ENCODE measurements at regions not wholly inside any gene's neighbourhood (a gene's known extent, or its start where the extent isn't known, plus 50 kb on each side); places are given as distances from the start of the nearest gene placed in this dataset.

GRCh38 chr20:57809661-57810172 lies 99.9 kb upstream of the PMEPA1 start:
- H3K9me3 ChIP-seq, result no peaks in the 10 kb centered on the region
- peaks cover 0 to 35% (median 14%) of the 10 kb centered on the region in 4 donors for H3K4me1 ChIP-seq
- DNase-seq (ENCODE audit: extremely low spot score), result no peak
- no peak overlapping the region for H3K27ac ChIP-seq (replicated peaks in 1 of 4)
- H3K36me3 ChIP-seq, result no peaks in the 10 kb centered on the region
- no peak for TF ChIP-seq EP300 (IDR thresholded peaks at IDR 0.05)
- TF ChIP-seq POLR2AphosphoS5 (IDR thresholded peaks at IDR 0.05), result no peak
- no peak for TF ChIP-seq POLR2A (IDR thresholded peaks at IDR 0.05; ENCODE audit: low read depth)
- no peak for TF ChIP-seq CTCF (IDR thresholded peaks at IDR 0.05)
- intact Hi-C loops (cut with DNase I), result no loop called here
- 73% methylated on average over 12 of the region's 14 CpGs for WGBS
- H3K27me3 ChIP-seq, result no peaks in the 10 kb centered on the region
- H3K4me3 ChIP-seq, result no peak overlapping the region

GRCh38 chr20:57809149-57809548 lies 99.3 kb upstream of the PMEPA1 start:
- Histone ChIP-seq H3K36me3 (no peaks in the 10 kb centered on the region), H3K9me3 (no peaks in the 10 kb centered on the region), H3K4me1 (peaks cover 0 to 35% (median 14%) of the 10 kb centered on the region in 4 donors), H3K27me3 (no peaks in the 10 kb centered on the region), H3K4me3 (no peak overlapping the region), H3K27ac (replicated peaks in 1 of 4) (no peak overlapping the region)
- intact Hi-C loops (cut with DNase I), result no loop called here
- TF ChIP-seq POLR2AphosphoS5 (IDR thresholded peaks at IDR 0.05) (no peak), CTCF (IDR thresholded peaks at IDR 0.05) (no peak), POLR2A (IDR thresholded peaks at IDR 0.05; ENCODE audit: low read depth) (no peak), EP300 (IDR thresholded peaks at IDR 0.05) (no peak)
- WGBS, result 96% methylated on average over 5 of the region's 5 CpGs
- no peak for DNase-seq (ENCODE audit: extremely low spot score)

GRCh38 chr20:57808264-57809070 lies 98.7 kb upstream of the PMEPA1 start:
- DNase-seq (ENCODE audit: extremely low spot score), result no peak
- Histone ChIP-seq H3K4me1 (peaks cover 0 to 35% (median 14%) of the 10 kb centered on the region in 4 donors), H3K27me3 (no peaks in the 10 kb centered on the region), H3K4me3 (no peak overlapping the region), H3K9me3 (no peaks in the 10 kb centered on the region), H3K36me3 (no peaks in the 10 kb centered on the region), H3K27ac (replicated peaks in 1 of 4) (no peak overlapping the region)
- TF ChIP-seq EP300 (IDR thresholded peaks at IDR 0.05) (no peak), POLR2A (IDR thresholded peaks at IDR 0.05; ENCODE audit: low read depth) (no peak), CTCF (IDR thresholded peaks at IDR 0.05) (no peak), POLR2AphosphoS5 (IDR thresholded peaks at IDR 0.05) (no peak)
- 91% methylated on average over 6 of the region's 9 CpGs for WGBS
- intact Hi-C loops (cut with DNase I), result no loop called here

- no peak overlapping the region for H3K4me3 ChIP-seq
- intact Hi-C loops (cut with DNase I), result no loop called here
- H3K36me3 ChIP-seq, result no peaks in the 10 kb centered on the region
- no peak for TF ChIP-seq POLR2A (IDR thresholded peaks at IDR 0.05; ENCODE audit: low read depth)
- TF ChIP-seq POLR2AphosphoS5 (IDR thresholded peaks at IDR 0.05), result no peak
- TF ChIP-seq EP300 (IDR thresholded peaks at IDR 0.05), result no peak
- TF ChIP-seq CTCF (IDR thresholded peaks at IDR 0.05), result no peak
- no peaks in the 10 kb centered on the region for H3K9me3 ChIP-seq
- 82% methylated on average over 9 of the region's 11 CpGs for WGBS
- DNase-seq (ENCODE audit: extremely low spot score), result no peak
- H3K4me1 ChIP-seq, result peaks cover 0 to 35% (median 14%) of the 10 kb centered on the region in 4 donors
- no peaks in the 10 kb centered on the region for H3K27me3 ChIP-seq
- H3K27ac ChIP-seq (replicated peaks in 1 of 4), result no peak overlapping the region
These were observed 97.8 kb upstream of the PMEPA1 start for GRCh38 chr20:57807401-57808263.
